Lower leg skin (tissue), 4 donors: ENCODE measurements at regions not wholly inside any gene's neighbourhood (a gene's known extent, or its start where the extent isn't known, plus 50 kb on each side); places are given as distances from the start of the nearest gene placed in this dataset.
"Not testable (repeated sequence)": the region's sequence is repeated elsewhere in the genome, so short reads cannot be mapped to it uniquely, and the experiment has no call there.

Experiments used
- DNase-seq, 2 donors: peaks; one replicate each; pipeline ENCODE4 v3.0.0-alpha.2; 2019; ENCODE audit warnings: low spot score in 2 of 2
- H3K4me3 ChIP-seq: fragments of 200-600 bp; sonication (generic); 2 replicates; pipeline ENCODE4 v1.5.1; 2017; ENCODE audit warnings: mild to moderate bottlenecking, low read depth; ENCODE audit not compliant: poor library complexity, severe bottlenecking
- CTCF ChIP-seq, 3 donors: fragments of 450-650 bp; IDR thresholded peaks; one replicate each; pipeline ENCODE4 v1.5.1; 2016; ENCODE audit warnings: antibody characterized with exemption in 3 of 3, mild to moderate bottlenecking in 3 of 3, moderate library complexity in 2 of 3
- POLR2A ChIP-seq, 2 donors: fragments of 450-650 bp; IDR thresholded peaks; one replicate each; pipeline ENCODE4 v1.6.1; 2016 to 2017; ENCODE audit warnings: antibody characterized with exemption in 2 of 2, mild to moderate bottlenecking in 1 of 2, moderate library complexity in 1 of 2
- WGBS, 2 donors: methylation state at CpG; one replicate each; pipeline ENCODE4 v1.1.5; 2018; 5-methylcytosine and 5-hydroxymethylcytosine counted together
- intact Hi-C: fragments of 100-400 bp; cut with DNase I; formaldehyde crosslinking; loops from one replicate; pipeline ENCODE4 v1.15.0; 2023; ENCODE audit warnings: low total_unique reads

GRCh38 chr20:39974966-39975501 is 714.0 kb downstream of the MAFB start:
- no peak overlapping the region for H3K4me3 ChIP-seq
- no peak for TF ChIP-seq CTCF (IDR thresholded peaks at IDR 0.05)
- TF ChIP-seq POLR2A (IDR thresholded peaks at IDR 0.05) = no peak
- intact Hi-C loops = no loop called here
- 67 to 72% methylated on average over 5 to 6 of the region's 6 CpGs for WGBS, 2 donors
- no peak for DNase-seq

GRCh38 chr20:39968495-39968894 is 720.5 kb downstream of the MAFB start:
- WGBS, 2 donors = 82 to 90% methylated on average over 2 of the region's 2 CpGs
- no peak for DNase-seq
- no peak for TF ChIP-seq POLR2A (IDR thresholded peaks at IDR 0.05)
- no peak for TF ChIP-seq CTCF (IDR thresholded peaks at IDR 0.05)
- intact Hi-C loops = no loop called here
- H3K4me3 ChIP-seq = no peak overlapping the region

GRCh38 chr20:39967806-39968205 is 721.2 kb downstream of the MAFB start:
- no peak for TF ChIP-seq CTCF (IDR thresholded peaks at IDR 0.05)
- no peak for TF ChIP-seq POLR2A (IDR thresholded peaks at IDR 0.05)
- intact Hi-C loops = no loop called here
- DNase-seq = no peak
- H3K4me3 ChIP-seq = no peak overlapping the region

- no peak overlapping the region for H3K4me3 ChIP-seq
- TF ChIP-seq CTCF (IDR thresholded peaks at IDR 0.05) = no peak
- no peak for TF ChIP-seq POLR2A (IDR thresholded peaks at IDR 0.05)
- WGBS, 2 donors = 68 to 70% methylated on average over 6 of the region's 6 CpGs
- intact Hi-C loops = no loop called here
- DNase-seq = no peak
These were observed 727.3 kb downstream of the MAFB start for GRCh38 chr20:39961637-39962244.

- TF ChIP-seq CTCF (IDR thresholded peaks at IDR 0.05) (no peak), POLR2A (IDR thresholded peaks at IDR 0.05) (no peak)
- no peak for DNase-seq
- intact Hi-C loops = no loop called here
- WGBS, 2 donors = 18 to 31% methylated on average over 7 of the region's 7 CpGs
- no peak overlapping the region for H3K4me3 ChIP-seq
These were observed 728.3 kb downstream of the MAFB start for GRCh38 chr20:39960522-39961428.

- intact Hi-C loops, DNase-seq, H3K4me3 ChIP-seq: not testable (repeated sequence)
- 93 to 96% methylated on average over 3 of the region's 3 CpGs for WGBS, 2 donors
These were observed 731.1 kb downstream of the MAFB start for GRCh38 chr20:39957911-39958310.
